Loucy (cell line): ENCODE measurements at regions not wholly inside any gene's neighbourhood (a gene's known extent, or its start where the extent isn't known, plus 50 kb on each side); places are given as distances from the start of the nearest gene placed in this dataset.

ENCODE experiments used
- CTCF ChIP-seq: fragments of 200-600 bp; sonication (generic); conservative IDR thresholded peaks from 2 replicates; pipeline ENCODE4 v1.5.1; 2014; ENCODE audit warnings: mild to moderate bottlenecking, antibody characterized with exemption, low read length
- EZH2phosphoT487 ChIP-seq: fragments of 200-600 bp; IDR thresholded peaks from 2 replicates; pipeline ENCODE4 v1.6.1; 2018; ENCODE audit warnings: antibody characterized with exemption, mild to moderate bottlenecking, moderate library complexity, borderline replicate concordance

- no peak for TF ChIP-seq CTCF
- TF ChIP-seq EZH2phosphoT487: no peak
These were observed 67.2 kb downstream of the NAA11 start for GRCh38 chr4:79258614-79259176.
